ENCODE measurements at regions not wholly inside any gene's neighbourhood (a gene's known extent, or its start where the extent isn't known, plus 50 kb on each side); places are given as distances from the start of the nearest gene placed in this dataset.

GRCh38 chr9:126111556-126111955, 215.1 kb upstream of the MVB12B start:
- H3K56ac ChIP-seq (replicated peaks; ENCODE audit: insufficient read length, low read depth, low read length): no peak overlapping the region
- no peaks in the 10 kb centered on the region for H3K79me2 ChIP-seq (ENCODE audit: control insufficient read depth in 1 of 2, insufficient read depth in 2 of 2, low read length in 2 of 2)
- no peak overlapping the region for H3K4me3 ChIP-seq (ENCODE audit: extremely low read depth in 1 of 4, insufficient read depth in 2 of 4, low read depth in 3 of 4, low read length in 4 of 4)
- FAIRE-seq (no peak), DNase-seq (ENCODE audit: low read depth in 1 of 2, low spot score in 2 of 2) (no peak)
- no peak overlapping the region for H3K18ac ChIP-seq (ENCODE audit: extremely low read depth, low read length)
- H2BK15ac ChIP-seq (ENCODE audit: low read length): no peak overlapping the region
- ChIA-PET CTCF (ENCODE audit: partially characterized antibody) (interaction anchor here (0.5 to 1.6 kb wide), 3 partner anchors 32 to 704 kb away, joined by 3 to 7 read pairs (median 4); no protein-coding TSS in a partner anchor), POLR2A (ENCODE audit: partially characterized antibody) (no interaction called here)
- no peak overlapping the region for H3K4me2 ChIP-seq (ENCODE audit: insufficient read depth in 1 of 2, low read depth in 2 of 2, low read length in 2 of 2)
- H4K5ac ChIP-seq (ENCODE audit: insufficient read length, low read depth, low read length): no peak overlapping the region
- H3K27ac ChIP-seq (ENCODE audit: low read depth, low read length): no peak overlapping the region
- no peak overlapping the region for H3K14ac ChIP-seq (ENCODE audit: insufficient read length)
- H4K20me1 ChIP-seq (replicated peaks in 1 of 2; ENCODE audit: control insufficient read depth in 1 of 2, insufficient read depth in 2 of 2, low read length in 2 of 2): no peaks in the 10 kb centered on the region
- H3K9me3 ChIP-seq (ENCODE audit: insufficient read depth in 2 of 2, low read depth in 1 of 2, low read length in 1 of 2): no peaks in the 10 kb centered on the region
- H3K79me1 ChIP-seq (ENCODE audit: low read depth, low read length): no peaks in the 10 kb centered on the region
- H3K27me3 ChIP-seq (replicated peaks in 1 of 4; ENCODE audit: control insufficient read depth in 3 of 4, extremely low read depth in 1 of 4, insufficient read depth in 3 of 4, low read length in 3 of 4): peaks cover 0 to 2% (median 0%) of the 10 kb centered on the region in 4 experiments; a peak in 2 of 7 replicates
- no peak overlapping the region for H3K9ac ChIP-seq (replicated peaks in 1 of 4; ENCODE audit: extremely low read depth in 1 of 4, low read depth in 3 of 4, low read length in 3 of 4)
- H2BK5ac ChIP-seq (ENCODE audit: low read depth, low read length): no peak overlapping the region
- H3K23ac ChIP-seq (ENCODE audit: insufficient read length): no peak overlapping the region
- 92% methylated on average over 5 of the region's 5 CpGs; no CpG with 5 or more reads in 1 of the 2 experiments for WGBS, 2 experiments (ENCODE audit: extremely low coverage in 1 of 2, insufficient coverage in 1 of 2, insufficient read length in 1 of 2, insufficient replicate concordance in 2 of 2, low coverage in 1 of 2, low lambda C conversion rate in 2 of 2, missing lambda C conversion rate in 1 of 2)
- no peak overlapping the region for H4K8ac ChIP-seq (ENCODE audit: extremely low read depth, insufficient read depth, low read length)
- H2AFZ ChIP-seq (ENCODE audit: low read length): no peak overlapping the region
- no peak overlapping the region for H2AK5ac ChIP-seq (ENCODE audit: low read depth, low read length)
- H2BK12ac ChIP-seq (ENCODE audit: low read depth, low read length): no peak overlapping the region
- TF ChIP-seq PHF8 (conservative IDR thresholded peaks at IDR 0.05; ENCODE audit: low read depth, low read length) (no peak), TBP (IDR thresholded peaks at IDR 0.05; ENCODE audit: low read depth, low read length) (no peak), SIX5 (IDR thresholded peaks at IDR 0.05; ENCODE audit: low read depth, low read length) (no peak), MAFK (IDR thresholded peaks at IDR 0.05; ENCODE audit: low read depth, low read length) (no peak), RXRA (IDR thresholded peaks at IDR 0.05; ENCODE audit: insufficient read depth, low read depth, low read length) (no peak), CREB1 (IDR thresholded peaks at IDR 0.05) (no peak), CTBP2 (IDR thresholded peaks at IDR 0.05; ENCODE audit: borderline replicate concordance, insufficient read depth, insufficient read length, low read length) (no peak), ASH2L (IDR thresholded peaks at IDR 0.05; ENCODE audit: low read length) (no peak), FOSL1 (IDR thresholded peaks at IDR 0.05; ENCODE audit: insufficient read depth, low read depth, low read length) (no peak), GTF2F1 (IDR thresholded peaks at IDR 0.05; ENCODE audit: borderline replicate concordance, low read depth, low read length) (no peak), TAF1 (IDR thresholded peaks at IDR 0.05; ENCODE audit: low read depth, low read length) (no peak), CBX5 (IDR thresholded peaks at IDR 0.05; ENCODE audit: low read depth, low read length) (no peak), NRF1 (IDR thresholded peaks at IDR 0.05; ENCODE audit: low read depth, low read length) (no peak), SUZ12 (IDR thresholded peaks at IDR 0.05; ENCODE audit: low read length) (no peak), CEBPB (IDR thresholded peaks at IDR 0.05; ENCODE audit: low read depth, low read length) (no peak), TAF7 (optimal IDR thresholded peaks at IDR 0.05; ENCODE audit: borderline replicate concordance, low read depth, low read length) (no peak)
- no peaks in the 10 kb centered on the region for H3K4me1 ChIP-seq (replicated peaks in 1 of 4; ENCODE audit: control insufficient read depth in 3 of 4, insufficient read depth in 4 of 4, low read length in 3 of 4)
- no peak overlapping the region for H4K91ac ChIP-seq (replicated peaks; ENCODE audit: insufficient read length, low read length)
- H2BK120ac ChIP-seq (replicated peaks; ENCODE audit: low read depth, low read length): no peak overlapping the region
- no peaks in the 10 kb centered on the region for H3K36me3 ChIP-seq (ENCODE audit: control insufficient read depth in 2 of 4, insufficient read depth in 4 of 4, low read length in 3 of 4)
- H3K4ac ChIP-seq (replicated peaks; ENCODE audit: insufficient read length, low read depth, low read length): no peak overlapping the region
- no peaks in the 10 kb centered on the region for H3K23me2 ChIP-seq (ENCODE audit: low read depth, low read length)
- no peak overlapping the region for H2BK20ac ChIP-seq (ENCODE audit: low read length)
